ACC112 (cell line): ENCODE measurements at regions not wholly inside any gene's neighbourhood (a gene's known extent, or its start where the extent isn't known, plus 50 kb on each side); places are given as distances from the start of the nearest gene placed in this dataset.
"Not testable (repeated sequence)": the region's sequence is repeated elsewhere in the genome, so short reads cannot be mapped to it uniquely, and the experiment has no call there.

Experiments
- H2AFZ ChIP-seq: fragments of 200-600 bp; sonication (generic); one replicate; pipeline ENCODE4 v1.6.0; 2017; ENCODE audit warnings: antibody characterized with exemption, low read length; ENCODE audit not compliant: unreplicated experiment
- H3K27ac ChIP-seq: fragments of 200-600 bp; sonication (generic); 2 replicates; pipeline ENCODE4 v1.5.1; 2014; ENCODE audit warnings: low read depth, mild to moderate bottlenecking, antibody characterized with exemption, low read length, moderate library complexity
- H3K27me3 ChIP-seq: fragments of 200-600 bp; sonication (generic); 2 replicates; pipeline ENCODE4 v1.6.1; 2014; ENCODE audit warnings: mild to moderate bottlenecking, antibody characterized with exemption, low read length, moderate library complexity, mixed read lengths; ENCODE audit not compliant: insufficient read depth
- H3K36me3 ChIP-seq: fragments of 200-600 bp; sonication (generic); 2 replicates; pipeline ENCODE4 v1.6.1; 2016; ENCODE audit warnings: mild to moderate bottlenecking, antibody characterized with exemption, low read length, moderate library complexity, mixed read lengths; ENCODE audit not compliant: insufficient read depth
- H3K4me1 ChIP-seq: fragments of 200-600 bp; sonication (generic); one replicate; pipeline ENCODE4 v1.6.1; 2016; ENCODE audit warnings: low read length, mixed read lengths; ENCODE audit not compliant: insufficient read depth, unreplicated experiment, control insufficient read depth
- H3K4me3 ChIP-seq: fragments of 200-600 bp; sonication (generic); 2 replicates; pipeline ENCODE4 v1.5.1; 2014; ENCODE audit warnings: mild to moderate bottlenecking, low read depth, low read length
- H3K79me2 ChIP-seq: fragments of 200-600 bp; sonication (generic); one replicate; pipeline ENCODE4 v1.6.0; 2016; ENCODE audit warnings: low read length; ENCODE audit not compliant: control insufficient read depth, unreplicated experiment, insufficient read depth

- not testable (repeated sequence) for H3K4me3 ChIP-seq, H2AFZ ChIP-seq, H3K4me1 ChIP-seq, H3K79me2 ChIP-seq, H3K27ac ChIP-seq, H3K36me3 ChIP-seq
- peaks cover 64% of the 10 kb centered on the region for H3K27me3 ChIP-seq
Observed at GRCh38 chr10:113489522-113489921, 63.3 kb upstream of the HABP2 start.

- H3K36me3 ChIP-seq, result no peaks in the 10 kb centered on the region
- H3K4me3 ChIP-seq, result no peak overlapping the region
- H3K27ac ChIP-seq, result no peak overlapping the region
- H3K4me1 ChIP-seq, result peaks cover 7% of the 10 kb centered on the region
- peaks cover 69% of the 10 kb centered on the region for H3K27me3 ChIP-seq
- H2AFZ ChIP-seq, result no peak overlapping the region
- H3K79me2 ChIP-seq, result no peaks in the 10 kb centered on the region
Observed at GRCh38 chr10:113491967-113492565, 60.8 kb upstream of the HABP2 start.

GRCh38 chr10:113493195-113493594 lies 59.7 kb upstream of the HABP2 start:
- H3K4me3 ChIP-seq, result 0 out of 2 replicates have a peak overlapping the region, but pooled peaks have one; percentile 12
- peaks cover 69% of the 10 kb centered on the region for H3K27me3 ChIP-seq
- H2AFZ ChIP-seq, result no peak overlapping the region
- H3K79me2 ChIP-seq, result no peaks in the 10 kb centered on the region
- peaks cover 7% of the 10 kb centered on the region for H3K4me1 ChIP-seq
- H3K36me3 ChIP-seq, result no peaks in the 10 kb centered on the region
- H3K27ac ChIP-seq, result no peak overlapping the region

- Histone ChIP-seq H3K27me3 (peaks cover 69% of the 10 kb centered on the region), H3K4me1 (peaks cover 7% of the 10 kb centered on the region), H3K27ac (no peak overlapping the region), H3K4me3 (no peak overlapping the region), H3K36me3 (no peaks in the 10 kb centered on the region), H3K79me2 (no peaks in the 10 kb centered on the region), H2AFZ (no peak overlapping the region)
Observed at GRCh38 chr10:113493882-113494301, 59.0 kb upstream of the HABP2 start.

- Histone ChIP-seq H2AFZ (no peak overlapping the region), H3K4me3 (no peak overlapping the region), H3K4me1 (peaks cover 7% of the 10 kb centered on the region), H3K27ac (no peak overlapping the region), H3K79me2 (no peaks in the 10 kb centered on the region), H3K36me3 (no peaks in the 10 kb centered on the region), H3K27me3 (peaks cover 75% of the 10 kb centered on the region)
Observed at GRCh38 chr10:113494761-113495160, 58.1 kb upstream of the HABP2 start.

- Histone ChIP-seq H3K4me3 (no peak overlapping the region), H3K27ac (no peak overlapping the region), H3K4me1 (peaks cover 7% of the 10 kb centered on the region), H3K79me2 (no peaks in the 10 kb centered on the region), H3K27me3 (peaks cover 75% of the 10 kb centered on the region), H2AFZ (no peak overlapping the region), H3K36me3 (no peaks in the 10 kb centered on the region)
Observed at GRCh38 chr10:113495553-113495952, 57.3 kb upstream of the HABP2 start.

- Histone ChIP-seq H2AFZ (no peak overlapping the region), H3K27me3 (peaks cover 71% of the 10 kb centered on the region), H3K27ac (no peak overlapping the region), H3K36me3 (no peaks in the 10 kb centered on the region), H3K4me1 (peaks cover 7% of the 10 kb centered on the region), H3K4me3 (no peak overlapping the region), H3K79me2 (no peaks in the 10 kb centered on the region)
Observed at GRCh38 chr10:113496111-113497109, 56.4 kb upstream of the HABP2 start.

GRCh38 chr10:113497198-113497597 lies 55.7 kb upstream of the HABP2 start:
- Histone ChIP-seq H3K27ac (no peak overlapping the region), H3K4me1 (peaks cover 7% of the 10 kb centered on the region), H3K27me3 (peaks cover 71% of the 10 kb centered on the region), H3K79me2 (no peaks in the 10 kb centered on the region), H2AFZ (no peak overlapping the region), H3K36me3 (no peaks in the 10 kb centered on the region), H3K4me3 (no peak overlapping the region)

- Histone ChIP-seq H3K4me3 (no peak overlapping the region), H3K36me3 (no peaks in the 10 kb centered on the region), H3K27me3 (peaks cover 71% of the 10 kb centered on the region), H3K4me1 (no peaks in the 10 kb centered on the region), H2AFZ (no peak overlapping the region), H3K79me2 (no peaks in the 10 kb centered on the region), H3K27ac (no peak overlapping the region)
Observed at GRCh38 chr10:113498997-113499396, 53.9 kb upstream of the HABP2 start.

- H3K4me3 ChIP-seq, result no peak overlapping the region
- no peaks in the 10 kb centered on the region for H3K36me3 ChIP-seq
- no peak overlapping the region for H3K27ac ChIP-seq
- peaks cover 75% of the 10 kb centered on the region for H3K27me3 ChIP-seq
- H3K79me2 ChIP-seq, result no peaks in the 10 kb centered on the region
- H3K4me1 ChIP-seq, result no peaks in the 10 kb centered on the region
- H2AFZ ChIP-seq, result no peak overlapping the region
Observed at GRCh38 chr10:113499806-113500205, 53.0 kb upstream of the HABP2 start.

- H3K4me3 ChIP-seq, H3K79me2 ChIP-seq, H2AFZ ChIP-seq, H3K4me1 ChIP-seq, H3K27ac ChIP-seq, H3K36me3 ChIP-seq: not testable (repeated sequence)
- H3K27me3 ChIP-seq, result peaks cover 76% of the 10 kb centered on the region
Observed at GRCh38 chr10:113501031-113501430, 51.8 kb upstream of the HABP2 start.
